ENCODE measurements at regions not wholly inside any gene's neighbourhood (a gene's known extent, or its start where the extent isn't known, plus 50 kb on each side); places are given as distances from the start of the nearest gene placed in this dataset.

- Histone ChIP-seq H3K27ac (ENCODE audit: low read depth in 1 of 2, low read length in 1 of 2) (no peak overlapping the region), H3K36me3 (ENCODE audit: control insufficient read depth in 2 of 2, insufficient read depth in 2 of 2, low read length in 1 of 2) (no peaks in the 10 kb centered on the region), H3K4me1 (ENCODE audit: control insufficient read depth in 2 of 2, insufficient read depth in 2 of 2, low read length in 2 of 2) (no peaks in the 10 kb centered on the region), H3K4me3 (ENCODE audit: low read length in 2 of 2) (no peak overlapping the region), H3K27me3 (ENCODE audit: control insufficient read depth in 2 of 2, insufficient read depth in 1 of 2, low read length in 1 of 2) (no peaks in the 10 kb centered on the region), H3K9me3 (ENCODE audit: control insufficient read depth in 2 of 2, insufficient read depth in 1 of 2, low read length in 1 of 2) (peaks cover 29 to 100% of the 10 kb centered on the region in 2 donors)
- DNase-seq (ENCODE audit: low read depth in 6 of 9, low spot score in 9 of 9) = no peak
- WGBS = 60% methylated on average over 49 of the region's 49 CpGs
These were observed 318.5 kb downstream of the ALG10 start for GRCh38 chr12:34340534-34341361.

- Histone ChIP-seq H3K27ac (ENCODE audit: low read depth in 1 of 2, low read length in 1 of 2) (no peak overlapping the region), H3K4me1 (ENCODE audit: control insufficient read depth in 2 of 2, insufficient read depth in 2 of 2, low read length in 2 of 2) (no peaks in the 10 kb centered on the region), H3K36me3 (ENCODE audit: control insufficient read depth in 2 of 2, insufficient read depth in 2 of 2, low read length in 1 of 2) (no peaks in the 10 kb centered on the region), H3K27me3 (ENCODE audit: control insufficient read depth in 2 of 2, insufficient read depth in 1 of 2, low read length in 1 of 2) (no peaks in the 10 kb centered on the region), H3K9me3 (ENCODE audit: control insufficient read depth in 2 of 2, insufficient read depth in 1 of 2, low read length in 1 of 2) (peaks cover 32 to 100% of the 10 kb centered on the region in 2 donors), H3K4me3 (ENCODE audit: low read length in 2 of 2) (no peak overlapping the region)
- no peak for DNase-seq (ENCODE audit: low read depth in 6 of 9, low spot score in 9 of 9)
- 63% methylated on average over 21 of the region's 21 CpGs for WGBS
These were observed 319.1 kb downstream of the ALG10 start for GRCh38 chr12:34341362-34341733.

GRCh38 chr12:34342048-34342447 is 319.8 kb downstream of the ALG10 start:
- 62% methylated on average over 25 of the region's 25 CpGs for WGBS
- Histone ChIP-seq H3K9me3 (ENCODE audit: control insufficient read depth in 2 of 2, insufficient read depth in 1 of 2, low read length in 1 of 2) (peaks cover 35 to 100% of the 10 kb centered on the region in 2 donors), H3K27ac (ENCODE audit: low read depth in 1 of 2, low read length in 1 of 2) (no peak overlapping the region), H3K4me1 (ENCODE audit: control insufficient read depth in 2 of 2, insufficient read depth in 2 of 2, low read length in 2 of 2) (no peaks in the 10 kb centered on the region), H3K36me3 (ENCODE audit: control insufficient read depth in 2 of 2, insufficient read depth in 2 of 2, low read length in 1 of 2) (no peaks in the 10 kb centered on the region), H3K4me3 (ENCODE audit: low read length in 2 of 2) (no peak overlapping the region), H3K27me3 (ENCODE audit: control insufficient read depth in 2 of 2, insufficient read depth in 1 of 2, low read length in 1 of 2) (no peaks in the 10 kb centered on the region)
- DNase-seq (ENCODE audit: low read depth in 6 of 9, low spot score in 9 of 9) = no peak

GRCh38 chr12:34343345-34343744 is 321.0 kb downstream of the ALG10 start:
- Histone ChIP-seq H3K4me3 (ENCODE audit: low read length in 2 of 2) (no peak overlapping the region), H3K9me3 (ENCODE audit: control insufficient read depth in 2 of 2, insufficient read depth in 1 of 2, low read length in 1 of 2) (peaks cover 35 to 100% of the 10 kb centered on the region in 2 donors), H3K27ac (ENCODE audit: low read depth in 1 of 2, low read length in 1 of 2) (no peak overlapping the region), H3K27me3 (ENCODE audit: control insufficient read depth in 2 of 2, insufficient read depth in 1 of 2, low read length in 1 of 2) (no peaks in the 10 kb centered on the region), H3K4me1 (ENCODE audit: control insufficient read depth in 2 of 2, insufficient read depth in 2 of 2, low read length in 2 of 2) (no peaks in the 10 kb centered on the region), H3K36me3 (ENCODE audit: control insufficient read depth in 2 of 2, insufficient read depth in 2 of 2, low read length in 1 of 2) (no peaks in the 10 kb centered on the region)
- WGBS = 80% methylated on average over 22 of the region's 22 CpGs
- DNase-seq (ENCODE audit: low read depth in 6 of 9, low spot score in 9 of 9) = no peak

GRCh38 chr12:34343766-34344165 is 321.5 kb downstream of the ALG10 start:
- no peak for DNase-seq (ENCODE audit: low read depth in 6 of 9, low spot score in 9 of 9)
- Histone ChIP-seq H3K27me3 (ENCODE audit: control insufficient read depth in 2 of 2, insufficient read depth in 1 of 2, low read length in 1 of 2) (no peaks in the 10 kb centered on the region), H3K27ac (ENCODE audit: low read depth in 1 of 2, low read length in 1 of 2) (no peak overlapping the region), H3K36me3 (ENCODE audit: control insufficient read depth in 2 of 2, insufficient read depth in 2 of 2, low read length in 1 of 2) (no peaks in the 10 kb centered on the region), H3K9me3 (ENCODE audit: control insufficient read depth in 2 of 2, insufficient read depth in 1 of 2, low read length in 1 of 2) (peaks cover 32 to 100% of the 10 kb centered on the region in 2 donors), H3K4me1 (ENCODE audit: control insufficient read depth in 2 of 2, insufficient read depth in 2 of 2, low read length in 2 of 2) (no peaks in the 10 kb centered on the region), H3K4me3 (ENCODE audit: low read length in 2 of 2) (no peak overlapping the region)
- 80% methylated on average over 25 of the region's 25 CpGs for WGBS

GRCh38 chr12:34344851-34345522 is 322.7 kb downstream of the ALG10 start:
- Histone ChIP-seq H3K36me3 (ENCODE audit: control insufficient read depth in 2 of 2, insufficient read depth in 2 of 2, low read length in 1 of 2) (no peaks in the 10 kb centered on the region), H3K9me3 (ENCODE audit: control insufficient read depth in 2 of 2, insufficient read depth in 1 of 2, low read length in 1 of 2) (peaks cover 28 to 99% of the 10 kb centered on the region in 2 donors), H3K4me3 (ENCODE audit: low read length in 2 of 2) (no peak overlapping the region), H3K4me1 (ENCODE audit: control insufficient read depth in 2 of 2, insufficient read depth in 2 of 2, low read length in 2 of 2) (no peaks in the 10 kb centered on the region), H3K27ac (ENCODE audit: low read depth in 1 of 2, low read length in 1 of 2) (no peak overlapping the region), H3K27me3 (ENCODE audit: control insufficient read depth in 2 of 2, insufficient read depth in 1 of 2, low read length in 1 of 2) (no peaks in the 10 kb centered on the region)
- DNase-seq (ENCODE audit: low read depth in 6 of 9, low spot score in 9 of 9) = no peak
- WGBS = 68% methylated on average over 37 of the region's 37 CpGs

GRCh38 chr12:34345801-34346200 is 323.5 kb downstream of the ALG10 start:
- 52% methylated on average over 31 of the region's 31 CpGs for WGBS
- Histone ChIP-seq H3K4me3 (ENCODE audit: low read length in 2 of 2) (no peak overlapping the region), H3K27me3 (ENCODE audit: control insufficient read depth in 2 of 2, insufficient read depth in 1 of 2, low read length in 1 of 2) (no peaks in the 10 kb centered on the region), H3K27ac (ENCODE audit: low read depth in 1 of 2, low read length in 1 of 2) (no peak overlapping the region), H3K36me3 (ENCODE audit: control insufficient read depth in 2 of 2, insufficient read depth in 2 of 2, low read length in 1 of 2) (no peaks in the 10 kb centered on the region), H3K9me3 (ENCODE audit: control insufficient read depth in 2 of 2, insufficient read depth in 1 of 2, low read length in 1 of 2) (peaks cover 33 to 99% of the 10 kb centered on the region in 2 donors), H3K4me1 (ENCODE audit: control insufficient read depth in 2 of 2, insufficient read depth in 2 of 2, low read length in 2 of 2) (no peaks in the 10 kb centered on the region)
- no peak for DNase-seq (ENCODE audit: low read depth in 6 of 9, low spot score in 9 of 9)

GRCh38 chr12:34346372-34347034 is 324.2 kb downstream of the ALG10 start:
- no peak for DNase-seq (ENCODE audit: low read depth in 6 of 9, low spot score in 9 of 9)
- no peaks in the 10 kb centered on the region for H3K4me1 ChIP-seq (ENCODE audit: control insufficient read depth in 2 of 2, insufficient read depth in 2 of 2, low read length in 2 of 2)
- H3K4me3 ChIP-seq (ENCODE audit: low read length in 2 of 2) = no peak overlapping the region
- H3K36me3 ChIP-seq (ENCODE audit: control insufficient read depth in 2 of 2, insufficient read depth in 2 of 2, low read length in 1 of 2) = no peaks in the 10 kb centered on the region
- no peaks in the 10 kb centered on the region for H3K27me3 ChIP-seq (ENCODE audit: control insufficient read depth in 2 of 2, insufficient read depth in 1 of 2, low read length in 1 of 2)
- peaks cover 31 to 99% of the 10 kb centered on the region in 2 donors for H3K9me3 ChIP-seq (ENCODE audit: control insufficient read depth in 2 of 2, insufficient read depth in 1 of 2, low read length in 1 of 2)
- WGBS = 70% methylated on average over 39 of the region's 39 CpGs
- no peak overlapping the region for H3K27ac ChIP-seq (ENCODE audit: low read depth in 1 of 2, low read length in 1 of 2)

- H3K27ac ChIP-seq (ENCODE audit: low read depth in 1 of 2, low read length in 1 of 2) = no peak overlapping the region
- DNase-seq (ENCODE audit: low read depth in 6 of 9, low spot score in 9 of 9) = no peak
- no peaks in the 10 kb centered on the region for H3K4me1 ChIP-seq (ENCODE audit: control insufficient read depth in 2 of 2, insufficient read depth in 2 of 2, low read length in 2 of 2)
- peaks cover 25 to 99% of the 10 kb centered on the region in 2 donors for H3K9me3 ChIP-seq (ENCODE audit: control insufficient read depth in 2 of 2, insufficient read depth in 1 of 2, low read length in 1 of 2)
- no peaks in the 10 kb centered on the region for H3K36me3 ChIP-seq (ENCODE audit: control insufficient read depth in 2 of 2, insufficient read depth in 2 of 2, low read length in 1 of 2)
- 64% methylated on average over 23 of the region's 23 CpGs for WGBS
- no peak overlapping the region for H3K4me3 ChIP-seq (ENCODE audit: low read length in 2 of 2)
- H3K27me3 ChIP-seq (ENCODE audit: control insufficient read depth in 2 of 2, insufficient read depth in 1 of 2, low read length in 1 of 2) = no peaks in the 10 kb centered on the region
These were observed 325.1 kb downstream of the ALG10 start for GRCh38 chr12:34347367-34347766.
